HepG2 (cell line): ENCODE measurements at regions not wholly inside any gene's neighbourhood (a gene's known extent, or its start where the extent isn't known, plus 50 kb on each side); places are given as distances from the start of the nearest gene placed in this dataset.

Source experiments
- ATAC-seq: fragments of 200-7000 bp; cut with Tn5 transposase; 3 replicates; pipeline ENCODE4 v1.9.1; 2020; ENCODE audit warnings: mild to moderate bottlenecking, moderate library complexity
- BruUV-seq: library from RNA; stranded (reverse); fragments of 400-500 nt; replicated peaks from 2 replicates; lab custom pipeline; 2021; lab: Mats Ljungman, UMichigan
- CTCF ChIA-PET: fragments of 300-600 bp; formaldehyde crosslinking; extraction: SDS; loops from one replicate; lab custom pipeline; 2021; ENCODE audit warnings: low total read pairs, inconsistent platforms, low intra/inter-chr PET ratio; lab: Yijun Ruan, JAX
- POLR2A ChIA-PET: fragments of 350-600 bp; sonication (Branson Sonifier 250); formaldehyde crosslinking; loops from one replicate; lab custom pipeline; 2020; ENCODE audit warnings: antibody characterized with exemption, inconsistent platforms; lab: Yijun Ruan, JAX
- DNase-seq: peaks from one replicate; pipeline ENCODE4 v3.0.0-alpha.2; 2015; ENCODE audit warnings: low spot score
- FAIRE-seq: peaks from 3 replicates; lab custom pipeline; 2011; peaks lifted over from hg19 to GRCh38; lab: Jason Lieb, UNC
- H2AFZ ChIP-seq: one replicate; pipeline ENCODE4 v1.6.1; 2011; ENCODE audit warnings: low read length, inconsistent platforms
- H3K27ac ChIP-seq: fragments of 300-600 bp; 3 replicates; pipeline ENCODE4 v1.8.0; 2011; ENCODE audit warnings: mixed run types, mild to moderate bottlenecking, mixed read lengths, low read length, inconsistent platforms; ENCODE audit not compliant: insufficient read depth; ENCODE audit errors: extremely low read length
- H3K27me3 ChIP-seq, 2 experiments: fragments of 200-600 bp in 1 of 2; 2 replicates in 1 of 2; 3 replicates in 1 of 2; pipeline versions ENCODE4 v1.6.0 to v1.8.0; 2011; ENCODE audit warnings: low read length in 2 of 2, mild to moderate bottlenecking in 2 of 2, moderate library complexity in 2 of 2, inconsistent platforms in 1 of 2; ENCODE audit not compliant: insufficient read depth in 2 of 2, control insufficient read depth in 1 of 2
- H3K36me3 ChIP-seq, 2 experiments: fragments of 200-600 bp in 1 of 2; replicated peaks in 1 of 2; 2 replicates in 1 of 2; 3 replicates in 1 of 2; pipeline versions ENCODE4 v1.5.1 to v1.8.0; 2011; ENCODE audit warnings: low read length in 2 of 2, inconsistent platforms in 1 of 2; ENCODE audit not compliant: insufficient read depth in 2 of 2, control insufficient read depth in 1 of 2
- H3K4me1 ChIP-seq: 2 replicates; pipeline ENCODE4 v1.5.1; 2012; ENCODE audit warnings: low read length, inconsistent platforms; ENCODE audit not compliant: insufficient read depth
- H3K4me2 ChIP-seq: 2 replicates; pipeline ENCODE4 v1.6.0; 2011; ENCODE audit warnings: low read depth, low read length, inconsistent platforms
- H3K4me3 ChIP-seq, 3 experiments: fragments of 200-600 bp in 1 of 3; sonication (generic), shearing (Covaris generic) in 1 of 3; replicated peaks in 1 of 3; 2 replicates each; pipeline ENCODE4 v1.5.1; 2011 to 2016; ENCODE audit warnings: low read length in 3 of 3, inconsistent platforms in 2 of 3, low read depth in 2 of 3, mild to moderate bottlenecking in 2 of 3, control low read depth in 1 of 3, mixed read lengths in 1 of 3; ENCODE audit not compliant: insufficient read depth in 1 of 3
- H3K79me2 ChIP-seq: one replicate; pipeline ENCODE4 v1.6.1; 2011; ENCODE audit warnings: low read length, inconsistent platforms; ENCODE audit not compliant: insufficient read depth
- H3K9ac ChIP-seq: 2 replicates; pipeline ENCODE4 v1.6.0; 2011; ENCODE audit warnings: mild to moderate bottlenecking, low read depth, low read length, inconsistent platforms; ENCODE audit not compliant: insufficient read depth
- H3K9me3 ChIP-seq: 2 replicates; pipeline ENCODE4 v1.5.1; 2012; ENCODE audit warnings: mild to moderate bottlenecking, low read length
- H4K20me1 ChIP-seq: 2 replicates; pipeline ENCODE4 v1.6.0; 2011; ENCODE audit warnings: inconsistent platforms, mild to moderate bottlenecking, low read length, moderate library complexity; ENCODE audit not compliant: insufficient read depth
- MAFG ChIP-seq: sonication (generic); formaldehyde crosslinking; IDR thresholded peaks from 2 replicates; pipeline ENCODE4 v1.5.1; 2020; ENCODE audit warnings: mild to moderate bottlenecking, missing genetic modification reagents
- SMC3 ChIP-seq: IDR thresholded peaks from 2 replicates; pipeline ENCODE4 v1.6.1; 2011; ENCODE audit warnings: low read length, improper control_type of control experiment
- SOX5 ChIP-seq: IDR thresholded peaks from 2 replicates; pipeline ENCODE4 v1.6.1; 2016; ENCODE audit warnings: borderline replicate concordance
- STAG1 ChIP-seq: sonication (generic); formaldehyde crosslinking; IDR thresholded peaks from 2 replicates; pipeline ENCODE4 v1.4.0; 2020; ENCODE audit warnings: missing genetic modification reagents
- YEATS2 ChIP-seq: sonication (generic); formaldehyde crosslinking; IDR thresholded peaks from 2 replicates; pipeline ENCODE4 v1.4.0; 2020; ENCODE audit warnings: missing genetic modification reagents, borderline replicate concordance
- WGBS: methylation state at CpG from one replicate; pipeline ENCODE4 v1.1.6; 2017; ENCODE audit warnings: low lambda C conversion rate; 5-methylcytosine and 5-hydroxymethylcytosine counted together
- in situ Hi-C: cut with HindIII; loops from 2 replicates; pipeline ENCODE4 v1.10.0; 2017; ENCODE audit warnings: low pct_unique_long_range_greater_than_20kb; ENCODE audit not compliant: extremely low pct_ligation_motif_present
- intact Hi-C: fragments of 100-400 bp; cut with micrococcal nuclease; formaldehyde crosslinking; loops from one replicate; pipeline ENCODE4 v1.10.0; 2022; ENCODE audit not compliant: unreplicated experiment
- TF ChIP-seq, protein P1 (sequence below): sonication (generic); formaldehyde crosslinking; IDR thresholded peaks from 2 replicates; pipeline ENCODE4 v1.5.0; 2020; ENCODE audit warnings: mild to moderate bottlenecking, missing genetic modification reagents, moderate library complexity

DNA sequence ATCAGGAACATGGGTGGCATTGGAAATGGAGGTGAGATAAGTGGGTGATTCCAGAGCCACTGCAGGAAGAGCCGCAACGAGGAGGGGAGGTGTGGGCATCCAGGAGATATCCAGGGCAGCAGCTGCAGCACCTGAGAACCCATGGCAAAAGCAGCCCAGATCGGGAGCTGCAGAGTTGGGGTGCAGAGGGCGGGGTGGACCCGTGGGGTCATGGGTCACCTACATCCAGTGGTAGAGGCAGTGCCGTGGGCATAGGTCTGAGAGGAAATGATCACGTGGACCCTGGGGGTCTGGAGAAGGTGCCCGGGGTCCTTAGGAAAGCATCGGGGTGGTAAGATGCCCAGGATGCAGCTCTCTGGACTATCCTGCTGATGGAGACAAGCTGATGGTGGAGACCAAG, 530.0 kb downstream of the GLRX3 start:
- in situ Hi-C loops = no loop called here
- ChIA-PET CTCF (no interaction called here), POLR2A (no interaction called here)
- no peaks in the 10 kb centered on the region for H3K36me3 ChIP-seq
- BruUV-seq = no TSS peak
- 22% methylated on average over 9 of the region's 9 CpGs for WGBS
- FAIRE-seq = no peak
- no peak overlapping the region for H3K27ac ChIP-seq
- H3K9ac ChIP-seq = no peak overlapping the region
- TF ChIP-seq SOX5 (CRISPR knock-in tag) (no peak), MAFG (CRISPR knock-in tag) (no peak)
- TF ChIP-seq, all 625 proteins: peak for 0
- ATAC-seq (no peak), DNase-seq (no peak)
- no peaks in the 10 kb centered on the region; the same call in 1 of the 2 replicates for H3K9me3 ChIP-seq
- no peaks in the 10 kb centered on the region for H4K20me1 ChIP-seq
- H3K4me3 ChIP-seq = no peak overlapping the region
- no peaks in the 10 kb centered on the region for H3K79me2 ChIP-seq
- H2AFZ ChIP-seq = no peak overlapping the region
- intact Hi-C loops = no loop called here
- peaks cover 0 to 1% of the 10 kb centered on the region in 2 experiments; a peak in 1 of 5 replicates for H3K27me3 ChIP-seq
- H3K4me1 ChIP-seq = no peaks in the 10 kb centered on the region
- H3K4me2 ChIP-seq = no peak overlapping the region

- no peak overlapping the region for H3K27ac ChIP-seq
- ATAC-seq (peak; percentile 81), DNase-seq (peak; percentile 12), FAIRE-seq (peak; percentile 60)
- no peak overlapping the region for H2AFZ ChIP-seq
- ChIA-PET CTCF (no interaction called here), POLR2A (no interaction called here)
- H4K20me1 ChIP-seq = no peaks in the 10 kb centered on the region
- H3K27me3 ChIP-seq = peaks cover 0 to 6% of the 10 kb centered on the region in 2 experiments; a peak in 2 of 5 replicates
- H3K4me2 ChIP-seq = no peak overlapping the region
- no peak overlapping the region for H3K9ac ChIP-seq
- no peaks in the 10 kb centered on the region for H3K36me3 ChIP-seq
- no peaks in the 10 kb centered on the region; the same call in 1 of the 2 replicates for H3K9me3 ChIP-seq
- under 1% methylated on average over 6 of the region's 6 CpGs for WGBS
- TF ChIP-seq, protein P1, sequence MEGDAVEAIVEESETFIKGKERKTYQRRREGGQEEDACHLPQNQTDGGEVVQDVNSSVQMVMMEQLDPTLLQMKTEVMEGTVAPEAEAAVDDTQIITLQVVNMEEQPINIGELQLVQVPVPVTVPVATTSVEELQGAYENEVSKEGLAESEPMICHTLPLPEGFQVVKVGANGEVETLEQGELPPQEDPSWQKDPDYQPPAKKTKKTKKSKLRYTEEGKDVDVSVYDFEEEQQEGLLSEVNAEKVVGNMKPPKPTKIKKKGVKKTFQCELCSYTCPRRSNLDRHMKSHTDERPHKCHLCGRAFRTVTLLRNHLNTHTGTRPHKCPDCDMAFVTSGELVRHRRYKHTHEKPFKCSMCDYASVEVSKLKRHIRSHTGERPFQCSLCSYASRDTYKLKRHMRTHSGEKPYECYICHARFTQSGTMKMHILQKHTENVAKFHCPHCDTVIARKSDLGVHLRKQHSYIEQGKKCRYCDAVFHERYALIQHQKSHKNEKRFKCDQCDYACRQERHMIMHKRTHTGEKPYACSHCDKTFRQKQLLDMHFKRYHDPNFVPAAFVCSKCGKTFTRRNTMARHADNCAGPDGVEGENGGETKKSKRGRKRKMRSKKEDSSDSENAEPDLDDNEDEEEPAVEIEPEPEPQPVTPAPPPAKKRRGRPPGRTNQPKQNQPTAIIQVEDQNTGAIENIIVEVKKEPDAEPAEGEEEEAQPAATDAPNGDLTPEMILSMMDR = peak; percentile 58
- peak; percentile 68 for TF ChIP-seq STAG1 (CRISPR knock-in tag)
- 0 out of 2 replicates have a peak, but pooled peaks have one; percentile 25 for TF ChIP-seq SMC3
- TF ChIP-seq YEATS2 (CRISPR knock-in tag) = no peak
- H3K79me2 ChIP-seq = no peaks in the 10 kb centered on the region
- BruUV-seq = no TSS peak
- in situ Hi-C loops (no loop called here), intact Hi-C loops (no loop called here)
- H3K4me3 ChIP-seq = no peak overlapping the region
- H3K4me1 ChIP-seq = no peaks in the 10 kb centered on the region
These were observed 550.6 kb downstream of the GLRX3 start for GRCh38 chr10:130686689-130687300.
